ENCODE measurements at regions not wholly inside any gene's neighbourhood (a gene's known extent, or its start where the extent isn't known, plus 50 kb on each side); places are given as distances from the start of the nearest gene placed in this dataset.

DNA sequence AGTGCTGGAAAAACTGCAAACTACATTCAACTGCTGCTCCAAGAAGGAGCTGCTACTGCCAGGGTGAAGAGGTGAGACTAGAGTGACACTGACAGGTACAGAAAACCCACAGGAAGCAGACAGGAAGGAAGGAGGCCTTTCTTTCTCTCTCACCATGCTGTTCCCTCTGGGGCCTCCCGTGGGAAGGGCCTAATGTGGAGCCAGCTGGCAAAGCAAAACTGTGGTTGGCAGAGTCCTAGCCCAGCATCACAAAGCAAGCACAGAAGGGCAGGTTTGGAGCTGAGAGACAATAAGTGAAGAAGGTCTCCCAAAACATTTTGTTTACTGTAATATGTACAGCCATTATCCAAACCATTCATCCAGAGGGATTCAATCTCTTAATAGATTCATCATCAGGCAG is 122.5 kb upstream of the MAX start:
- DNase-seq = no peak

GRCh38 chr14:65225299-65226159 is 123.2 kb upstream of the MAX start:
- DNase-seq = no peak

DNA sequence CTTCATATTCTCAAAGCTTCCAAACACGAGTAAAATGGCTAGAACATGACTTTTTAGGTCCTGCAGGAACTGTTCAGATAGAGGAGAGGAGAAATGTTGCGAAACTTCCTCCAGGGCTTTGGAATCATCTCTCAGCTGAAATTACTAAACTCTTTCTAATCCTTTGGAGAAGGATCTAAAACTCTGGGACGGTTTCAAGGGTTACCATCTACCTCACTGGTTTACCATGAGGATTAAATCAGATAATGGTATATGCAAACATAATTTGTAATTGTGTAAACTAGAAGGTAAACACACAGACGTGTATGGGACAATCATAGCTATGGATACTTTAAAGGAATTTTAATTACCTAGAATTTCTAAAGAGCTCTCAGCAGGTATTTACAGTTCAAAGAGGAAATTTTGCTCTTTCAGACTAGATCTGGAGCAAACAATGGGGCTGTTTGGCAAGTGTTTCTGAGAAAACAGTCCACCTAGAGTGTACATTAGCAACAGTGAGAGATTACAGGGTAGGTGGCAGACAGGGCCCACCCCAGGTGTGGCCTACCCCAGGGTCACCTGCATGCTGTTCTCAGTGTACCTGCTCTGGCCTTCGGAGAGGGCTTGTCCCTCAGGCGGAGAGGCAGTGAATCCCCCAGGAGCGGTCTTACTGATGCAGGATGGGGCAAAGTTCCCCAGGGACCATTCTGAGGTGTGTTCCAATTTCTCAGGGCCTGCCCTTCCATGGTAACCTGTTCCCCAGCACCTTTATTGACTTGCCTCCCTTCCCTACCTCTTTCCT is 124.7 kb upstream of the MAX start:
- no peak for DNase-seq

- no peak for DNase-seq
These were observed 126.1 kb upstream of the MAX start for GRCh38 chr14:65228436-65228835.

- peak; percentile 16 for DNase-seq
These were observed 126.8 kb upstream of the MAX start for GRCh38 chr14:65228956-65229747.

DNA sequence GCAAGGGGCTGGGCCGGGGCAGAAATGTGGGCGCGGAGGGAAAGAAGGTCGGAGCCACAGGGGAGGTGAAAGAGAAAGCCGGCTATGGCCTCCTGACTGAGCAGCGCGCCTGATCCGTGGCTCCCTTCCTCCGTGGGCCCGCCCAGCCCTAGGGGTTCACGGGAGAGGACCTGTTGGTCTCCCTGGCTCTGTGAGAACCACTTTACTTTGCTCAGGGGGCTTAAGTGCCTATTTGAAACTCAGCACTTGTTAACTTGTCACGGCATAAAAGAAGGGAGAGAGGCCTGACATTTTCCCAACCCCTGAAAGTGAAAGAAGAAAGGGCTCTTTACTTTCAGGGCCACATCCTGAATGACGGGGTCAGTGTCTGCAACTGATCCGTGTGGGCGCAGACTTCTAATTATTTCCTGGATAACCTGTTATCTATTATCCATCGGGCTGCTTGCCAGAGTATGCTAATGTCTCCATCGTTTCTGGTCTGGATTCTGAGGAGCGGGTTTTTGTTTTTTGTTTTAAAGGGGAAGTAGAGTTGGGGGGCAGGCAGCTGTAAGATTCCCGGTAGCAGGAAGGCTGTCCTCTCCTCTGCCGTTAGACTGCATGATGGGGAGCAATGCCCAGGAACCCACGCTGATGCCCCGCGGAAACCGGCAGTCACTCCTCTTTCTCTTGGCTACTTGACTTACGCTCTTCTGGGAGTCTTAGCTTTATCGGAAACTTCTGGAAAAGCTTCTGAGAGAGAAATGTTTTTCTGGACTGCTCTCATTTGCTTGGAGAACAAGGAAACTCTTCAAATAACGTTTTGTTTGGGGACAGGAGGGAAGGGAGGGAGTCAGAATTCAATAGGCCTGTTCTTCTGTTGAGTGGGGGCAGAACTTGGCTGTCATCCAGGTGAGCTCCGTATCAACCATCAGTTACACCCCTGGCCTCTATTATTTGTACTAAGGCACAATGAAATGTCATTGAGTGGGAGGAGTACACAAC is 127.7 kb upstream of the MAX start:
- DNase-seq = peak; percentile 48

GRCh38 chr14:65231286-65231980 is 129.1 kb upstream of the MAX start:
- no peak for DNase-seq

DNA sequence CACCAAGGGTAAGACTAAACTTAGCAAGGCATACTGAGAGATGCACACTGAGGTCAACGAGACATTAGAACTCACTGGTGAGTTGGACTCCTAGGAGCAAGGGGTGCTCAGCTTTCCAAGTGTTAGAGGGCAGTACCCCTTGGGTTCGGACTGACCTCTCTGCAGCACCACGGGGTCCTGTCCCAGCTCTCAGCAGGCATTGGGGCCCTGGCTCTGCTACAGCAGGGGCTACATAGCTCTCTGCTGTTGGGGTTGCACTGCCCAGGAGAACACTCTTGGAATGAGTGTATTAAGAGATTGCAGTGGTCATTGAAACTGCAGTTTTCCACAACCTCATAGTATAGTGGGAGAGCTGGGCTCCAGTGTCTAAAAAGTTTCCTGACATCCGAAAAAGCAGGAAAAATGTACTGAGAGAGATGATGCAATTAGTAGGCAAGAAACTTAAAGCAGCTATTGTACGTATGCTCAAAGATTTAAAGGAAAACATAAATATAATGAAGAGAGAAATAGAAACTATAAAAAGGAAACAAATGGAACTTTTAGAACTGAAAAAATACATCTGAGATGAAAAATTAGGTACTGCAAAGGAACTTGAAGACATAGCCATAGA is 132.5 kb upstream of the MAX start:
- DNase-seq = no peak

DNA sequence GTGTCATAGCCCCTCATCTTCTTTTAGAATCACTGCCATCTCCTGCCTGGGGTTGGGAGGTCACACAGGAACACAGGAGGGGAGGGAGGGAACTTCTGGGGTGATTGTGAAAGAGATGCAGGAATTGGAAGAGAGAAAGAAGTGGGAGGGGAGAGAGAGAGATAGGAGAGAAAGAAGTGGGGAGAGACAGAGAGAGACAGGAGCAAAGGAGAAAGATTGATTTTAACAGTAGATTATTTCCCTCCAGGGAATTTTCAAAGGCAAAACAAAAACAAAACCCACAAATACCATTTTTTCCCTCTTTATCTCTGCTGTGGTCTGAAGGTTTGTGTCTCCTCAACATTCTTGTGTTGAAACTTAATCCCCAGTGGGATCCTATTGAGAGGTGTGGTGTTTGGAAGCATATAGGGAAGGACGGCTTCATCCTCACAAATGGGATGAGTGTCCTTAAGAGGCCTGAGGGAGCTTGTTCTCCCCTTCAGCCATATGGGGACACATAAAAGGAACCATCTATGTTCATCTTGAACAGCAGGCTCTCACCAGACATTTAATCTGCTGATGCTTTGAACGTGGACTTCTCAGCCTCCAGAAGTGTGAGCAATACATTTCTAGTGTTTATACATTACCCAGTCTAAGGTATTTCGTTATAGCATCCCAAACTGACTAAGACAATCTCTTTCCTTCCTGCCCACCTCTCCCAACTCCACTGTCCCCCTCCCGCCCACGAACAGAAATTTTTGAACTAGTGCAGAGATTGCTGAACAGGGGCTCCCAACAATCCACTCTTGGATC is 134.9 kb upstream of the MAX start:
- no peak for DNase-seq

DNA sequence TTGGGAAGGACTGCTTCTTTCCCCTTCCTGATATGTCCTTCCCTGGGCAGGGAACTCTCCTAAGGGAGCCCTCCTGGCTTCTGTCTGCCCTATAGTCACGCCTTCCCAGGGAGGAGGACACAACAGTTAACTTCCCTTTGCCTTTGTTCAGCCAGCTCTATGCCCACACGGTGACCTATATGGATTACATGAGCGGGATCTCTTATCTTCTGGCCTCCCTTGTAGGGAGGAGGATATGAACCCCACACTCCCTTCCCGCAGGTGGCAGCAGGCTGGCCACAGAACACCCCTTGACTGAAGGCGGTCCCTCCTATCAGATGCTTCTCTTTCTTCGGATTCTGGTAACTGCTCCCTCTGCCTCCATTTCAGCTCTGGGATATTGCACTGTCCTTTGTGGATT is 135.6 kb upstream of the MAX start:
- DNase-seq = no peak

- DNase-seq = no peak
These were observed 136.1 kb upstream of the MAX start for GRCh38 chr14:65238456-65238855.

GRCh38 chr14:65239143-65239937 is 137.0 kb upstream of the MAX start:
- DNase-seq = no peak

DNA sequence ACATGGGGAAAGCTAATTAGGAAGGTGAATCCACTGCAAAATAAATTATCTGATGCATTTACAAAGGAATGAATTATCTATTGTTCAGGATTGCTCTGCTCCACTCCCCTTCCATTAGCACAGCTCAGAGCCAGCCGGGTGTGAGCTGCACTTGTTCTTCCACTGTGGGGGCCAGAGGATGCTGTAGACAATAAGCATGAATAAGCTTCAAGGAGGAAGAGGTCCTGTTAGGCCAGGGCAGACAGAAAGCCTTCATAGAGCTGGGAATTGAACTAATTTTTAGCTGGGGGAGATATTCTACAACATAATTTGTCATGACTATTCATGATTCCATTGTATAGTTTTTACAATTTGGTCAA is 137.6 kb upstream of the MAX start:
- DNase-seq = no peak

- no peak for DNase-seq
These were observed 138.9 kb upstream of the MAX start for GRCh38 chr14:65241125-65241752.

DNA sequence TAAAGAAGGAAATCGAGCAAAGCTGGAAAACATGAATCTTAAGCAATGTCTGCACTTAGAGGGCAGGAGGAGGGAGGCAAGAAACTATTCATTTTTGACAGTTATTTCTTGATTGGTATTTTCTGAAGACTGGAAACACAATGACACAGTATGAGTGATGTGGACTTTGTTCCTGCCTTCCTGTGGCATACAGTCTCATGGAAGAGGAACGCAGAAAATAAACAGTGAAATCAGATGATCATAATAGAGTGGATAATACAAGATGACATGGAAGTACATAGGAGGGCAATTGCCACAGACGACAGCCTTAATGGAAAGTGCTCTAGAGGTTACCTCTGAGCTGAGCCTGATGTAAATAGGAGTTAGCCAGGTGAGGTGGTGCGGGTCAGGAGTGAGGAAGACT is 140.4 kb upstream of the MAX start:
- no peak for DNase-seq

GRCh38 chr14:65243766-65244442 is 141.6 kb upstream of the MAX start:
- DNase-seq = no peak

DNA sequence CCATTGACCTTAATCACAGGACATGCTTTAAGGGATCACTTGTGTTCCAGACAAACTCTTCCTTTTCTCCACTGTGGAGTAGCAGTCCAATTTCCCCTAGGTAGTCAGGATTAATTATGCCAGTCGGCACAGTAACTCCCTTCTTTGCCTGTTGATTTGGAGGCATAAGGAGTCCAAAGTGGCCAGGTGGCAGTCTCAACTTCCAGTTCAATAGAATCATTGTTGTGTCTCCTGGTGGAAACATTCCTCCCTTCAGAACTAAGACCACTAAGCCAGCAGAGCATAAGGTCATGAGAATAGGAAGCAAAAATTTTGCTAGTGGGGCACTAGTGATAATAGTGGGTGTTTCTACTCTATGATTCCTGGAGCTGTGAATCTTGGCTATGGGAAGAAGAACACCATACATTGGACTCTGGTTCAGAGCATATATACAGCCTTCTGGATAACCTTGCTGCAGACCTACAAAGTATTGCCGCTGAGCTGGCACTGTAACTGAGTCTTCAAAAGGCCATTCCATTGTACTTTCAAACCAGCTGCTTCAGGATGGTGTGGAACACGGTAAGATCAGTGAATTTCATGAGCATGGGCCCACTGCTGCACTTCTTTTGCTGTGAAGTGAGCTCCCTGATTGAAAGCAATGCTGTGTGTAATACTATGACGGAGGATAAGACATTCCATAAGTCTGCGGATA is 147.3 kb upstream of the MAX start:
- no peak for DNase-seq

Measured in muscle of arm (tissue), 1 donor.